ENCODE measurements at regions not wholly inside any gene's neighbourhood (a gene's known extent, or its start where the extent isn't known, plus 50 kb on each side); places are given as distances from the start of the nearest gene placed in this dataset.

GRCh38 chr4:189815404-189816192 lies 125.1 kb upstream of the FRG1 start:
- Histone ChIP-seq H3K9me3 (no peaks in the 10 kb centered on the region), H3K27me3 (no peaks in the 10 kb centered on the region), H3K27ac (no peak overlapping the region), H3K4me1 (peaks cover 4% of the 10 kb centered on the region), H3K36me3 (no peaks in the 10 kb centered on the region), H3K4me3 (no peak overlapping the region)
- DNase-seq (ENCODE audit: low spot score in 2 of 2) = no peak
- no peak for TF ChIP-seq POLR2A (IDR thresholded peaks at IDR 0.05)
- no peak for TF ChIP-seq EP300 (IDR thresholded peaks at IDR 0.05)
- TF ChIP-seq CTCF (IDR thresholded peaks at IDR 0.05) = no peak
- TF ChIP-seq POLR2AphosphoS5 (IDR thresholded peaks at IDR 0.05) = no peak
- 84% methylated on average over 4 of the region's 4 CpGs for WGBS

- WGBS = 75% methylated on average over 3 of the region's 3 CpGs
- no peak for DNase-seq (ENCODE audit: low spot score in 2 of 2)
- Histone ChIP-seq H3K4me3 (no peak overlapping the region), H3K27ac (no peak overlapping the region), H3K9me3 (no peaks in the 10 kb centered on the region), H3K36me3 (no peaks in the 10 kb centered on the region), H3K27me3 (no peaks in the 10 kb centered on the region), H3K4me1 (no peaks in the 10 kb centered on the region)
- TF ChIP-seq POLR2A (IDR thresholded peaks at IDR 0.05) (no peak), POLR2AphosphoS5 (IDR thresholded peaks at IDR 0.05) (no peak), CTCF (IDR thresholded peaks at IDR 0.05) (no peak), EP300 (IDR thresholded peaks at IDR 0.05) (no peak)
These were observed 118.3 kb upstream of the FRG1 start for GRCh38 chr4:189822326-189822725.

GRCh38 chr4:189823591-189823990 lies 117.1 kb upstream of the FRG1 start:
- H3K4me3 ChIP-seq = no peak overlapping the region

DNA sequence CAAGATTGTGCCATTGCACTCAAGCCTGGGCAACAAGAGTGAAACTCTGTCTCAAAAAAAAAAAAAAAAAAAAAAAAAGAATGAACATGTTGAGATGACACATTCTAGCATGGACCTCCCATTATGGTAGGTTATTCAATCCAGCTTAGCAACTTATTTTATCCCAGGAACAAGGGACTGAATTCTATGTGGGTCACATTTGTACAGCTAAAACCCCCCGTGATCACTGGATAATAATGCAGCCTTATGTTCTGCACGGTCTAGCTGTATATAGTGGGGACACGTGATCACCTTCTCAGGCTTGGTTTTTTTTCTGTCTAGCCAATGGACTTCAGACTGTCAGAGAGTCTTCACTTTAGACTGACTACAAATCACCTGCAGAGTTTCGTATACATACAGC lies 115.2 kb upstream of the FRG1 start:
- DNase-seq (ENCODE audit: low spot score in 2 of 2) = no peak
- no peak for TF ChIP-seq POLR2A (IDR thresholded peaks at IDR 0.05)
- no peak for TF ChIP-seq EP300 (IDR thresholded peaks at IDR 0.05)
- TF ChIP-seq POLR2AphosphoS5 (IDR thresholded peaks at IDR 0.05) = no peak
- no peak for TF ChIP-seq CTCF (IDR thresholded peaks at IDR 0.05)
- H3K27me3 ChIP-seq = no peaks in the 10 kb centered on the region
- 95% methylated on average over 4 of the region's 4 CpGs for WGBS
- H3K4me3 ChIP-seq = no peak overlapping the region
- no peaks in the 10 kb centered on the region for H3K9me3 ChIP-seq
- no peaks in the 10 kb centered on the region for H3K4me1 ChIP-seq
- no peak overlapping the region for H3K27ac ChIP-seq
- H3K36me3 ChIP-seq = no peaks in the 10 kb centered on the region

More at GRCh38 chr4:189823591-189823990, 117.1 kb upstream of the FRG1 start:
- TF ChIP-seq CTCF (IDR thresholded peaks at IDR 0.05) (no peak), POLR2AphosphoS5 (IDR thresholded peaks at IDR 0.05) (no peak), EP300 (IDR thresholded peaks at IDR 0.05) (no peak), POLR2A (IDR thresholded peaks at IDR 0.05) (no peak)
- no peaks in the 10 kb centered on the region for H3K36me3 ChIP-seq
- H3K27me3 ChIP-seq = no peaks in the 10 kb centered on the region
- H3K27ac ChIP-seq = no peak overlapping the region
- H3K4me1 ChIP-seq = no peaks in the 10 kb centered on the region
- no peak for DNase-seq (ENCODE audit: low spot score in 2 of 2)
- H3K9me3 ChIP-seq = no peaks in the 10 kb centered on the region
- WGBS = 56% methylated on average over 3 of the region's 3 CpGs

DNA sequence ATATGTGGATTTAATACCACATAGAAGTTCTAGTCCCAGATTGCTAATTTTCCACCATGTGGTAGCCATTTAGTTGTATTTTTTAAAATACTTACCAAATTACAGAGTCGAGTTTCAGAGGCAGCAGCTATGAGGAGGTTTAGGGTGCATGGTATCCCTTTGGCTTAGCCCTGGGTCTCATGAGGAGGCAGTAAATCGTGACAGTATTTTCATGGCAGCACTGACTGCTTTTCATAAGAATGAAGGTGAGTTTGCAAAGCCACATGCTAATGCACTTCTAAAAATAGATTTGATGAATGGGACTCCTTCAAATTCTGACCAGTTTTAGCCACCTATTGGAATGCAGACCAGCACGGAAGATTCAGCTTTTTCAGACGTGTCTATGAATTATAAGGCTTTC lies 114.0 kb upstream of the FRG1 start:
- Histone ChIP-seq H3K9me3 (no peaks in the 10 kb centered on the region), H3K27me3 (no peaks in the 10 kb centered on the region), H3K36me3 (no peaks in the 10 kb centered on the region), H3K4me1 (no peaks in the 10 kb centered on the region), H3K4me3 (no peak overlapping the region), H3K27ac (no peak overlapping the region)
- 39% methylated on average over 4 of the region's 4 CpGs for WGBS
- no peak for DNase-seq (ENCODE audit: low spot score in 2 of 2)
- TF ChIP-seq POLR2AphosphoS5 (IDR thresholded peaks at IDR 0.05) = no peak
- TF ChIP-seq POLR2A (IDR thresholded peaks at IDR 0.05) = no peak
- no peak for TF ChIP-seq EP300 (IDR thresholded peaks at IDR 0.05)
- no peak for TF ChIP-seq CTCF (IDR thresholded peaks at IDR 0.05)
